HEK293 (cell line): ENCODE measurements at regions not wholly inside any gene's neighbourhood (a gene's known extent, or its start where the extent isn't known, plus 50 kb on each side); places are given as distances from the start of the nearest gene placed in this dataset.

Experiments used
- CTCF ChIP-seq: fragments of 450-650 bp; formaldehyde crosslinking; IDR thresholded peaks from 2 replicates; pipeline ENCODE4 v1.5.1; 2016; ENCODE audit warnings: missing biosample characterization, missing genetic modification characterization
- REST ChIP-seq: fragments of 450-650 bp; formaldehyde crosslinking; IDR thresholded peaks from 2 replicates; pipeline ENCODE4 v1.5.1; 2016; ENCODE audit warnings: missing biosample characterization, missing genetic modification characterization
- ZNF558 ChIP-seq: fragments of 450-650 bp; formaldehyde crosslinking; IDR thresholded peaks from 2 replicates; pipeline ENCODE4 v1.5.1; 2016; ENCODE audit warnings: missing biosample characterization, missing genetic modification characterization

- TF ChIP-seq REST (tag by site-specific recombination) (no peak), ZNF558 (tag by site-specific recombination) (no peak), CTCF (no peak)
These were observed 1237.9 kb downstream of the ROBO2 start for GRCh38 chr3:78277801-78278200.
